Adrenal gland (tissue), 9 donors: ENCODE measurements at regions not wholly inside any gene's neighbourhood (a gene's known extent, or its start where the extent isn't known, plus 50 kb on each side); places are given as distances from the start of the nearest gene placed in this dataset.
"Not testable (repeated sequence)": the region's sequence is repeated elsewhere in the genome, so short reads cannot be mapped to it uniquely, and the experiment has no call there.

Source experiments
- DNase-seq, 7 donors: peaks; one replicate each; pipeline ENCODE4 v3.0.0-alpha.2; 2019 to 2020
- H3K27ac ChIP-seq, 5 donors: fragments of 200-600 bp; sonication (generic) in 4 of 5; 1 replicate in 3 of 5; 2 replicates in 2 of 5; pipeline versions ENCODE4 v1.5.1 to v1.8.0; 2016 to 2020; ENCODE audit warnings: mild to moderate bottlenecking in 1 of 5
- H3K27me3 ChIP-seq: fragments of 200-600 bp; 2 replicates; pipeline ENCODE4 v1.8.0; 2021
- H3K36me3 ChIP-seq, 2 donors: fragments of 200-600 bp; replicated peaks in 1 of 2; 1 replicate in 1 of 2; 2 replicates in 1 of 2; pipeline versions ENCODE4 v1.5.1 to v1.8.0; 2018 to 2022
- H3K4me1 ChIP-seq, 2 donors: fragments of 200-600 bp; replicated peaks in 1 of 2; 1 replicate in 1 of 2; 2 replicates in 1 of 2; pipeline versions ENCODE4 v1.5.1 to v1.8.0; 2018 to 2021
- H3K4me3 ChIP-seq, 4 donors: fragments of 200-600 bp; sonication (generic) in 3 of 4; one replicate each; pipeline ENCODE4 v1.5.1; 2016 to 2018
- H3K9me3 ChIP-seq, 3 donors: fragments of 200-600 bp; sonication (generic) in 1 of 3; replicated peaks in 1 of 3; 1 replicate in 2 of 3; 2 replicates in 1 of 3; pipeline versions ENCODE4 v1.5.1 to v1.8.0; 2016 to 2021
- CTCF ChIP-seq, 6 experiments: fragments of 450-650 bp in 4 of 6; fragments of 200-600 bp in 2 of 6; sonication (generic) in 1 of 6; IDR thresholded peaks; 1 replicate in 5 of 6; 2 replicates in 1 of 6; pipeline versions ENCODE4 v1.5.1 to v1.8.0; 2016 to 2021; ENCODE audit warnings: antibody characterized with exemption in 6 of 6, mild to moderate bottlenecking in 2 of 6, moderate library complexity in 1 of 6
- POLR2A ChIP-seq, 2 donors: fragments of 450-650 bp; IDR thresholded peaks; one replicate each; pipeline ENCODE4 v1.6.1; 2017; ENCODE audit warnings: antibody characterized with exemption in 2 of 2, mild to moderate bottlenecking in 2 of 2, moderate library complexity in 1 of 2
- WGBS, 4 donors: extraction: QIAGEN DNeasy Blood & Tissue Kit in 2 of 4; methylation state at CpG; one replicate each; pipeline versions ENCODE4 v1.1.5 to v1.1.7; 2013 to 2017; 5-methylcytosine and 5-hydroxymethylcytosine counted together
- intact Hi-C, 2 donors: fragments of 100-400 bp; cut with DNase I; formaldehyde crosslinking; loops; one replicate each; pipeline versions ENCODE4 v1.14.1 to v1.15.0; 2022 to 2023
- donor health status: healthy with polysubstance abuse.
- donor health status: Bipolar disorder and iron deficiency.
- donor health status: DM: yes; HTN: yes; CAD: no.
- donor health status: DM: no; HTN: no; CAD: no.
- donor health status: DM: no; HTN: no; CAD: no.

GRCh38 chr5:51686622-51687021 lies 303.4 kb downstream of the ISL1 start:
- intact Hi-C loops, result no loop called here
- no peak overlapping the region for H3K4me3 ChIP-seq
- TF ChIP-seq CTCF (IDR thresholded peaks at IDR 0.05) (no peak), POLR2A (IDR thresholded peaks at IDR 0.05) (no peak)

GRCh38 chr5:51691538-51692079 lies 308.4 kb downstream of the ISL1 start:
- DNase-seq, result no peak
- Histone ChIP-seq H3K9me3 (no peaks in the 10 kb centered on the region), H3K4me3 (no peak overlapping the region), H3K36me3 (no peaks in the 10 kb centered on the region), H3K27ac (no peak overlapping the region), H3K4me1 (no peaks in the 10 kb centered on the region), H3K27me3 (no peaks in the 10 kb centered on the region)
- WGBS, 4 donors, result 69 to 86% (median 72%) methylated on average over 4 of the region's 4 CpGs
- intact Hi-C loops, result no loop called here
- TF ChIP-seq POLR2A (IDR thresholded peaks at IDR 0.05), result no peak
- TF ChIP-seq CTCF (IDR thresholded peaks at IDR 0.05), result no peak

More at GRCh38 chr5:51686622-51687021, 303.4 kb downstream of the ISL1 start:
- H3K9me3 ChIP-seq, result no peaks in the 10 kb centered on the region
- DNase-seq, result no peak
- H3K36me3 ChIP-seq, result no peaks in the 10 kb centered on the region
- WGBS, 4 donors, result 71 to 85% (median 82%) methylated on average over 1 of the region's 1 CpG
- no peaks in the 10 kb centered on the region for H3K27me3 ChIP-seq
- no peaks in the 10 kb centered on the region for H3K4me1 ChIP-seq
- H3K27ac ChIP-seq, result no peak overlapping the region

GRCh38 chr5:51694826-51695225 lies 311.6 kb downstream of the ISL1 start:
- intact Hi-C loops, result no loop called here
- no peak overlapping the region for H3K4me3 ChIP-seq
- no peak overlapping the region for H3K27ac ChIP-seq
- no peaks in the 10 kb centered on the region for H3K27me3 ChIP-seq
- TF ChIP-seq POLR2A (IDR thresholded peaks at IDR 0.05) (no peak), CTCF (IDR thresholded peaks at IDR 0.05) (no peak)
- no peak for DNase-seq
- 20 to 71% (median 49%) methylated on average over 2 of the region's 2 CpGs for WGBS, 4 donors
- H3K9me3 ChIP-seq, result no peaks in the 10 kb centered on the region
- H3K4me1 ChIP-seq, result no peaks in the 10 kb centered on the region
- H3K36me3 ChIP-seq, result no peaks in the 10 kb centered on the region

- Histone ChIP-seq H3K27ac (no peak overlapping the region), H3K9me3 (no peaks in the 10 kb centered on the region), H3K36me3 (no peaks in the 10 kb centered on the region), H3K4me3 (no peak overlapping the region), H3K4me1 (no peaks in the 10 kb centered on the region), H3K27me3 (no peaks in the 10 kb centered on the region)
- no peak for DNase-seq
- intact Hi-C loops, result no loop called here
- 75 to 86% (median 81%) methylated on average over 3 of the region's 3 CpGs for WGBS, 4 donors
- TF ChIP-seq POLR2A (IDR thresholded peaks at IDR 0.05) (no peak), CTCF (IDR thresholded peaks at IDR 0.05) (no peak)
Observed at GRCh38 chr5:51696122-51696521, 312.9 kb downstream of the ISL1 start.

- DNase-seq, H3K9me3 ChIP-seq, H3K27ac ChIP-seq, H3K36me3 ChIP-seq, H3K27me3 ChIP-seq, H3K4me3 ChIP-seq, intact Hi-C loops, H3K4me1 ChIP-seq: not testable (repeated sequence)
- 76 to 91% (median 86%) methylated on average over 3 of the region's 3 CpGs for WGBS, 4 donors
Observed at GRCh38 chr5:51702046-51702445, 318.8 kb downstream of the ISL1 start.
